Eye (tissue), 1 donor: ENCODE measurements at regions not wholly inside any gene's neighbourhood (a gene's known extent, or its start where the extent isn't known, plus 50 kb on each side); places are given as distances from the start of the nearest gene placed in this dataset.

Experiments used
- DNase-seq: peaks from one replicate; pipeline ENCODE4 v3.0.0-alpha.2; 2015

DNA sequence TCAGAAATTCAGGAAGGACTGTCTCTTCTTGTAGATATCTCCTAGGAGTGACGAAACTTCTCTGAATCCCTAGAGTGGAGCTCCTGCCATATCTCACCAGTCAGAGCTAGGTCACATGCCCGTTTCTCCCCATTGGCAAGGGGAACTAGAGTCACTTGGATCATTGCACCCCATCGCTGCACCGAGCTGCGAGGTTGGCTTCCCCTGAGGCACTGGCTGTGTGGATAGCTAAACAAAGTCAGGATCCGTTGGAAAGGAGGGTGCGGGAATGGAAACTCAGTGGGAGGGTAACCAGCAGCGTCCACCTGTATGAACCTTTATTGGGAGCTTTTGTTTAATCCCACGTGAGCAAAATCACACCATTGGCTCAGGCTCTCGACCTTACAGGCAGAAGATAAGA, 283.8 kb downstream of the BRD1 start:
- DNase-seq, result no peak

DNA sequence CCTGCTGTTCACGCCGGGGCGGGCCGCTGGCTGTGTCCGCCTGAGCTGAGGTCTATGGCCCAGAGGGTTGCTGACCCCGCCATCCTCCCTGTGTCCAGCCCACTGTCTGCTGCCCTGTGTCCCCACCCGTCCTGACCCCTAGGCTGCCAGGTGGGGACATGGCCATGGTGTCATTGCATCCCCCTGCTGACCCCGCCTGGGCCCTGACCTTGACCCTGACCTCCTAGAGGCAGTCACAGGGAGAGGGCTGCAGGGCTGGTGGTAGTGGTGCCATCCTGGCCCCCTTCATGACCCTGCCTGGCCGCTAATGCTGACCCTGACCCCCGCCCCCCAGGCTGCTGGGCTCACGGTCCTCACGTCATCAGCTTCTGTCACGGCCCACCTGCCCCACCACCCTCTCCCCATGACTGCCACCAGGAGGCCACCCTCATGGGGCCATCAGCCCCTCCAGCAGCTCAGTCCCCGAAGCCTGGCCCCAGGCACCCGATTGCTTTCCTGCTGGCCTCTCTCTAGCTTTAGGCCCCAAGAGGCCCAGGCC, 285.9 kb downstream of the BRD1 start:
- no peak for DNase-seq

DNA sequence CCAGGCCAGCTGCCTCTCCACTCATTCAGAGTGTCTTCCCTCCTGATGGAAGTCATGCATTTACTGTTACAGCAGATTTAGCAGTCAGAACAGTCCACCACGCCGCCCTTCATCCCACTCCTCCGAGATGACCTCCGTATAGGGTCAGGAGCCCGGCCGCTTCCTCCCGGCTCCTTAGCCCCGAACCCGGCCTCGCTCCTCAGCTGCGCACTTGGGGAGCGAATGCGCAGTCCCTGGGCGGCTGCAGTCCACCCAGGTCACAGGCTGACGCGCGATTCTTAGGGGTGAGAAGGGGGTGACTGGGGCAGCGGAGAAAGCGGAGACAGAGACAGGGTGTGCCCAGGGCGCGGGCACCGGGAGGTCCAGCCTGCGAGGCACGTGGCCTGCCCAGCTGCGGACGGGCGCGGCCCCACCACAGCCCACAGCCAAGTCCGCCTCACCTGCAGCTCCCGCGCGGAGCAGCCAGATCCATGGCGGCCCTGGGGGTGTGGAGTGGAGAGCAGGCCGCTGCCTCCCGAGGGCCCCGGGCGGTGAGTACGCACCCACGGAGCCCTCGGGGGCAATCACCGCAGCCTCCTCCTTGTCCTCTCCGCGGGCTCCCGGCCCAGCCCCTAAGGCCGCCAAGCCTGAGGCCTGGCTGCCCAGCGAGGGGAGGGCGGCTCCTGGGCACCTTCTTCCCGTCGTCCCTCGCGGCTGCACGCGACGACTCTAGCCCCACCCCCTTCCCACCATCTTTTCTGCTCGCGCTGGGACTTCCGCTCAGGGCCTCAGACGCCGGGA, 286.6 kb downstream of the BRD1 start:
- no peak for DNase-seq

DNA sequence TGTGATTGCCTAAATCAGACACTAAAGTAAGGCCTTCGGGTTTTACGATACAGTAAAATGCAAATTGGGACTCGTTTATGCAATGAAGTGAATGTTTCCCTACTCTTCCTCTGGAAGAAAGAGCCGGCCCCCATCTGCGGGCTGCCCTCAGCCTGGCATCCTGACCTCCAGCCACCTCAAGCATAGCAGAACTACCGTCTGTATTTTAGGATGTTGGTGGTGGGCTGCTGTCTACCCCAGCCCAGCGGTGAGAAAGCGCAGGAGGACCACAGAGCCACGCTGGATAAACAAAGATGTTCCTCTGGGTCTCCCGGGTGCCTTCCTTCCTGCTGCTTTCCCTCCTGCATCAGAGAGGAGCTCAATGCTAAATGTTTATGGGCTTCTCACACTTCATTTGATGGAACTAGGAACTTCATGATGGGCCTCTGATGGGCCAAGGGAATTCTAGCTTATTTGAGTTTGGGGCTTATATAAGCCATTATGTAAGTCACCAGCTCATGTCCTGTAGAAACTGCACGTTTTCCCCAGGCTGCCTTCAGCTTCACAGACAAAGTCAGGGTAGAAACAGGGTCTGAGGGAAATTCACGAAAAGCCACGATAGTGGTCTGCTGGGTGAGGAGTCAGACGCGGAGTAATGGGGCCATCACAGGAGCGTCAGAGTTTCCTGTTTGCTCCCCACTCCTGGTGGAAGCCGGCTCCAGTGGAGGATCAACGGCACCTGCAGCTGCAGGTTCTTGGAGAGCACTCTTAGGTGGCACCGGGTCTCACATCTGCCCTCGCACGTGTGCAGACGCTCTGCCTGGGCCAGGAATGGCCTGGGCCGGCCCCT, 287.4 kb downstream of the BRD1 start:
- no peak for DNase-seq

DNA sequence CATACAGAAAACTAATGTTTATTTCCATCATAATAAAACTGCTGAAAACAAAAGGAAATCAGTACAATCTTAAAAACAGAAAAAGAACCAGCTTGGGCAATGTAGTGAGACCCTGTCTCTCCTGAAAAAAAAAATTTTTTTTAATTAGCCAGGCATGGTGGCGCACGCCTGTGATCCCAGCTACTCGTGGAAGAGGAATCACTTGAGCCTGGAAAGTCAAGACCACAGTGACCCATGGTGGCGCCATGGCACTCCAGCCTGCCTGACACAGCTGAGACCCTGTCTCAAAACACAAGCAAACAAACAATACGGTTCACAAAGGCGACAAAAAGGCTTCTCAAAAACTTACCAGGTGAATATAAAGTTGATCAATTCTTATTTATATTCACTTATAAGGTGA, 289.7 kb downstream of the BRD1 start:
- DNase-seq, result no peak

DNA sequence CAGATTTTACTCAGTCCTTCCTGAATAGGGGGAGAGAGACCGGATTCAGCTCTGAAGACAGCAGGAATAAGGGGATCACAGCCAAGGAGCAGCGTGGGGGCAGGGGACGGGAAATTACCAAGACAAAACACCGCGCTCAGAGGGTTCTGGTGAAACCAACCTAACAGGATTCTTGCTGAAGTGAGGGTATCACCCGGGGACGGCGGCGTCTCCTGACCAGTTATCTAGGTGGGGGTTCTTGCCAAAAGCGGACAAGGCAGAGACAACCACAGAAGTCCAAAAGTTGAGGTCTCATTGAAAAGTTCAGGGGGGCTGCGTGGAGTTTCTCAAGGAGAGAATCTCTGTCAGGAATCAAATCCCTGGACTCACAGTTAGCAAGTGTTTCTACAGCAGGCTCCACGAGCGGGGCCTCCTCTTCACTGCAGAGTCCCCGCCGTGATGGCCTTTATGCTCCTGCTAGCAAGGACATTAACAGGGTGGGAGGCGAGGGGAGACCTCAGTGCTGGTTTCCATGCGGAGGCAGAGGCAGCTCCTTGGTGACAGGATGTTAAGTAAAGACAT, 291.0 kb downstream of the BRD1 start:
- no peak for DNase-seq

DNA sequence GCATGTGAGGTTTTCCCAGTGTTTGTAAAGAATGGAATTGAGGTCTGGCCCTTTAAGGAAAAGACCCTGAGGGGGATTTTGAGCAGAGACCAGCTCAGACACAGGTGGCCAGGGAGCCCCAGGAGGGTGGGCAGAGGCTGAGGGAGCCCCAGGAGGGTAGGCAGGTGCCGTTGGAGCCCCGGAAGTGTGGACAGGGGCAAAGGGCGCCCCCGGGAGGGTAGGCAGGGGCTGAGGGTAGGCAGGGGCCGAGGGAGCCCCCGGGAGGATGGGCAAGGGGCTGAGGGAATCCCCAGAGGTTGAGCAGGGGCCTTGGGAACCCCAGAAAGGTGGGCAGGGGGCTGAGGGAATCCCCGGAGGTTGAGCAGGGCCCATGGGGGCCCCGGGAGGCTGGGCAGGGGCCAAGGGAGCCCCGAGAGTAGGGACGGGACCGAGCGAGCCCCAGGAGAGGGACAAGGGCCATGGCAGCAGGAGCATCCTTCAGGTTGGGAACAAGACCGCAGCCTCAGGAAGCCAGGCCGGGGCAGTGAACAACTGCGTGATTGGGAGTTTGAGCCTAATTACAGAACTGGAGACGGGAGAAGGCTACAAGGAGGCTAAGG, 292.0 kb downstream of the BRD1 start:
- DNase-seq, result no peak

DNA sequence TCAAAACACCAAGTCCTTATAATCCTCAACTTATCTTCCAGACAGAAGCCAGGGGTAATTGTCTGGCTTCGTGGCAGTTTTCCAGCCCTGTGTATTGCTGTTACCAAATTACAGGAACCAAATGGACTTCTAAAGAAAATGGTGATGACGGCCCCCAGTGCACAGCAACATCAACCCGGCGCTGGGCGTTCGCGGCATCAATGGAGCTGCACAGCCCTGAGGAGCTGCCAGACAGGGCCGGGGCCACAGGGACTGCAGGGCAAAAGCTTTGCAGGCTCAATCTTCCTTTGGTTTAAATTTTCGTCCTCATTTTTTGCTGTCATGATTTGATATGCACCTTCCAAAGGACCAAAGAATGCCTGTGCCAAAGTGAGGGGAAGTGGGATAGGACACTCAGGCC, 292.5 kb downstream of the BRD1 start:
- DNase-seq, result no peak

DNA sequence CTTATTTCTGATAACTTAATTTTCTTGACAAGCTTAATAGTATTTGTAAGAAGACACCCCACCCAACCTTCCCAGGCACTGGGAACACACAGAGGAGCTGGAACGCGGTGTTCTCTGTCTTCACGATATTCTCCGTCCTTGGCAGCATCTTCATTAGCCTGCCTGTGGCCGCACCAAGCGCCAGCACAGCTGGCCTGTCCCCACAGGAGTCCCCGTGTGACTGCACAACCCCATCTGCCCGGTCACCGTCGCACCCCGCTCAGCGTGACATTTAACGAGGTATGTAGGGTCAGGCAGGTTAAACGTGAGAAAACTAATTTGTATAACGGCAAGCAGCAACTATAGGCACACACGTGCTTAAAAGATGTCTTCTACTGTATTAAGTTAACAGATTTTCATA, 293.3 kb downstream of the BRD1 start:
- no peak for DNase-seq

DNA sequence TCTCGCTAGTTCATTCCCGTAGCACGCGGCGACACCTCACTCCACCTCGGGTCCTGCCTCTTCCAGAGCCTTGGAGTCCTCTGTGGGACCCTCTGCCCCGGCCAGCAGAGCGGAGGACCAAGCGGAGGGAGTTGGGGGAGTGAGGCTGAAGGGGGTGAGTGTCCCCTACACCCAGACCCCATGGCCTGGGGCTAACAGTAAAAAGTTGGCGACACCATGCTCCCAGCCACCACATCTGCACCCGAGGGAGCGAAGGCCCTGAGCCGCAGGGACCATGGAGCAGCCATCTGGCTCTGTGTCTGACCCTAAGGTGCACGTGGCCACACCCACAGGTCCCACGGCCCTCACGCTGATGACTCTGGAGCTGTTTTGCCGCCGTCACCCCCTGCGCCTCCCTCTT, 293.8 kb downstream of the BRD1 start:
- no peak for DNase-seq

DNA sequence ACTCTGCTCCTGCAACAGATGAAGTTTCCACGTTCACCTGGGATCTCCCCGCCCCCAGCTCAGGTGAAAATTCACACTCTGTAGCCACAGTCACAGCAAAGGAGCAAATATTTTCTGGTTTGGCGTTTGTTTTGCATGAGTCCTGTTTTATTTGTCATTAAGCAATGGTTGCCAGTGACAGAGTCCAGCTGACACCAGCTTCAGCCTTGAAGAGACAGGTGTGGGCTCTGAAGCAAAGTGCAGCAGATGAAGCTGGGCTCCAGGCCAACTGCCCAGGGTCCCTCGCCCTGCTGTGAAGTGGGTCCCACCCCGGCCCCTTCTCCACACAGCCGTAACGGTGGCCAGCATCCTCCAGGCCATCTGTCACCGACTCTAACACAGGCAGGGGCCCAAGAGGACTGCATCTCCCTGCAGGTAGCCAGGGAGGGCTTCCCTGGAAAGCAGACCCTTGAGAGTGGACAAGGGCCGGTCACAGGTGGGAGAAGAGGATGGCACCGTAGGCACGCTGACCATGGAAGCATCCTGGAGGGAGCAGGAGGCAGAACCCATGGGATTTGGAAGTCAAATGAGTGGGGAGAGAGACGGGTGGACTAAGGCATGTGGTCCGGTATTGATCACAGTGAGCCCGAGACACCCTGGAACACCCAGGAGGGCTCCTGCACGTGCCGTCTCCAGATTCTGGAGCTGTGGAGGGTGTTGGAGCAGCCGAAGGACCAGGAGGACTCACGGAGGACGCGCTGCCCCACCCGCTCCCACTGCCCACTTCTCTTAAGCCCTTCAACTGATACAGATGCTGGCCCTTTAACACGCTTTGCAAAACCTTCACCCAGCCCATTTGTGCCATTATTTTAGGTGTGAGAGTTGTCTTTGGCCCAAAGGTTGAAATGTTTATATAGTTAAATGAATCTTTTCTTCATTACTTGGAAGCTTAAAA, 294.5 kb downstream of the BRD1 start:
- DNase-seq, result no peak

DNA sequence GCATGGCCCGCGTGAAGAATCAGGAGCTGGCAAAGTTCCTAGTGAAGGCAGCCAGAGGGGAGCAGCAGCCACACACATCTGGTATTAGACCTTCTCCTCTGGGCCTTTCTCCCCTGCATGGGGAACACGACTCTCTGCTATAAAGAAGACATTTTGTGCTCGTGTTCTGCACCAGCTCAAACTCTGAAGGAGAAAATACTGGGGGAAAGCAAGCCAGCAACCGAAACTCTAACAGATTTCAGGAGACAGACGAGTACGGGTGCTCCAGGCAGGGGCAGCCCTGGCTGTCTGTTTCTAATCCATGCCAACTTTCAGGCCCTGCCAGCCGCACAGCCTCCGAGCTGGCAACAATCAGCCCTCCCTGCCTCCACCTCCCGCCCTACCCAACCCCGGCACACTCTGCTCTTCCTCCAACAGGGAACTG, 296.3 kb downstream of the BRD1 start:
- no peak for DNase-seq

DNA sequence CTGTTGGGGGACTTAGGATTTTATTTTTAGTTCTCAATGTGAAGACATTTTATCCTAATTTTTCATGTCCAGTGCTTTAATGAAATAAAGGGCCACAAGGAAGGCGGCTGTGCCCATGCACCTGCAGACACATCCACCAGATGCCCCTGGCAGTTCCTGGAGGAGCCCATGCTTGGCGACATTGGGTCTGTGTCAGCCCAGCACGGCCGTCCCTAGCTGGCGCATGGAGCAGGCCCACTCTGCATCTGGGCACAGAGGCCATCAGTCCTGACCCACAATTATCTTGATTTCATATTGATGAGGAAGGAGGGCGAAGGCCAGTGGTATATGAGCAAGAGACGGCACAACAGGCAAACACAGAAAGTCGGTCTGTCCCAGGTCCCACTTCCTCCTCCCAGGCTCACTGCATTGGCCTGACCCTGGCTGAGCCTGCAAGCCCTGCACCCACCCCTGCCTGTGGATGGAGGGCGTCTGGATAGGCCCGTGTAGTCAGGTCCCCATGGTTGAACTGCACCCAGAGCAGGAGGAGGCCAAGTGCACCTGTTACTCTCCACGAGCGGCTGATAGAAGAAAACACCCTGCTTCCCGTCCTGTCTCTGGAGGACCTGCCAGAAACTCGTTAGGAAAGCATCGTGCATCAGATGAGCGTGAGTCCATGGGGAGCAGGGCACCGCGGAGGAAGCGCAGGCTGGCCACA, 296.9 kb downstream of the BRD1 start:
- DNase-seq, result no peak

DNA sequence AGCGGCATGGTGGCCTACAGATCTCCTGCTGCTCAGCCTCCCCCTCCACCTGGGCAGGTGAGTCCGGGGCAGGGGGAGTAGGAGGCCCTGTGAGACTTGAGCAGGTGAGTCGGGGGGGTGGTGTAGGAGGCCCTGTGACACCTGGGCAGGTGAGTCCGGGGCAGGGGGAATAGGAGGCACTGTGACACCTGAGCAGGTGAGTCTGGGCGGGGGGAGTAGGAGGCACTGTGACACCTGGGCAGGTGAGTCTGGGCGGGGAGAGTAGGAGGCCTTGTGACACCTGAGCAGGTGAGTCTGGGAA, 299.3 kb downstream of the BRD1 start:
- DNase-seq, result no peak

DNA sequence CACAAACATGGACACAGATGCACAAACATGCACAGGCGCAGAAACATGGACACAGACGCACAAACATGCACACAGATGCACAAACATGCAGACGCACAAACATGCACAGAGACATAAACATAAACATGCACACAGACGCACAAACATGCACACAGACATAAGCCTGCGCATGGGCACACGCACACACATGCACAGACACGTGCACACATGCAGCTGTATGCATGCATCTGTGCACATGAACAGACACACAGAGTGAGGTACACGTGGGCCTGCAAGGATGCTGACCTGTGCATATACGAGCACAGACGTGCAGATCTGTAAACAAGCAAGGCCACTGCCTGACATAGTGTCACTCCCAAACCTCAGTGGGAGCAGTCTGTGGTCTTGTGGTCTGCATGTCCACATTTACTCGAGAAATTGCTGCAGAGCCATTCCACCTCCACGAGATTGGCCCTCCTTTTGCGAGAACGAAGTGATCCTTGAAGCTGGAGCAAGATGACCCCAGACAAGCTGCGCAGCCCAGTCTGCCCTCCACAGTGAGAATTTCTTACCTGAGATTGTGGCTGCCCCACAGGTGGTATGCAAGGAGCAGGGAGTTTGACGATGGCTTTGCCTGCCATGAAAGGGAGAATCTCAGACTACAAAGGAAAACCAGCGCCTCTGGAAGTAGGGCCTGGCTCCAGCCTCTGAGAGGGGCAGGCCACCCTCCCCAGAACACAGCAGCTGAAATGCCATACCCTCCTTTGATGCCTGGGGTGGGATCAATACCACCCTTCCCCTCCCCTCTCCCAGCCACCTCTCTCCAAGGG, 299.9 kb downstream of the BRD1 start:
- no peak for DNase-seq

DNA sequence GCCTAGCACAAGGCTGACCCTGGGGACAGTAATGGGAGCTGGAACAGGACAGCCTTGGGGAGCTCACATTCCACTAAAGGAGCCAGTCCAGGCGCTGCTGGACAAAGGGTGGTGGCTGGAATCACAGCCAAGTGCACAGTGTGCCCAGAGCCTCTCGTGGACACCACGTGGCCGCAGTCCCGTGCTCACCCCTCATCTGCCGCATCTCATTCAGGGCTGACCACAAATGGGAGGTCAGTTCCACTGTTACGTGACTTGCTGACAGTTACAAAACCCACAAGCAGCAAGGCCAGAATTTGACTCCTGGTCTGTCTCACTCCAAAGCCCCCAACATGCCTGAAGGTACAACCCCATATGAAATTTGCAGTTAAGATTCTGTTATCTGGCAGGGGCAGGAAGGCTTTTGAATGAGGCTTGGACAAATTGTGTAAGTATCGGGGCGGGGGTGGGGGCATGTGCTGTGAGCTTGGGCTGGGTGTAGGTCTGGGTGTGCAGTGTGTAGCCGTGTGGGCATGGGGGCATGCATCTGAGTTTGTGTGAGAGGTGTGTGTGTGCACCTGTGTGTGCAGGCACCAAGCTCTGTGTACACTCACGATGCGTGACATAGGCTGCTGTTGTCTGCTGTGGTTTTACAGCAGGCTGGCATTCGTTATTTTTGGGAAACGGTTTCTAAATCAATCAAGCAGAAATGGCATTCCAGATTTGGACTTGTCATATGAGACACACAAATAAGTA, 301.7 kb downstream of the BRD1 start:
- DNase-seq, result no peak

DNA sequence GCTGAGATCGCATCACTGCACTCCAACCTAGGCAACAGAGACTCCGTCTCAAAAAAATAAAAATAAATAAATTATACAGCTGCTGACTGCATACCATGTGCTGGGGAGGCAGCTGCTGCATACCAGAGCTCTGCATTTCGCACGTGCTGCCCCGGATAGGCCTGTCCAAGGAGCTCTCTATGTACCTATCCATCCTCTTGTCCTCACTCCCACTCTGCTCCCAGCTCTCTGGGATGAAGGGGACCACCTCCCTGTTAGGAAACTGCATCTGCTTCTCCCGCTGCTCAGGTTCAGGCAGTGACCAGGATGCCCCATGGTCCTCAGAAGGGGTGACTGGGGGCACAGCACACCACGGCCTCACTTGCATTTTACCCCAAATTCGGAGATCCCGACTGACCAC, 302.3 kb downstream of the BRD1 start:
- DNase-seq, result no peak

DNA sequence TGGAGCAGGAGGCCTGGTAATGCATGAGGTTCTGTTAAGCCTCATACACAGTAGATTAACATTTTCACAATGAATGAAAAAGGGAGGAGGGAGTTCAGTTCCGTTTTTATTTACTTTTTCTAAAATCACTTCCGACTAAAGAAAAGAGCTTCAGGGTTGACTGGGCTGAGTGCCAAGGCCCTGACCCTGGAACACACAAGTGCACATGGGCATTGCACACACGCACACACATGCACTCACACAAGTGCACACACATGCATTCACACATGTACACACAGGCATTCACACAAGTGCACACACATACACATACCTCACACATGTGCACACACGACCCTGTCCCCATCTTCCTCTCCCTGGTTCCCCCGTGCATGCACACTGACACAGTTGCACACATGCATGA, 303.3 kb downstream of the BRD1 start:
- no peak for DNase-seq

DNA sequence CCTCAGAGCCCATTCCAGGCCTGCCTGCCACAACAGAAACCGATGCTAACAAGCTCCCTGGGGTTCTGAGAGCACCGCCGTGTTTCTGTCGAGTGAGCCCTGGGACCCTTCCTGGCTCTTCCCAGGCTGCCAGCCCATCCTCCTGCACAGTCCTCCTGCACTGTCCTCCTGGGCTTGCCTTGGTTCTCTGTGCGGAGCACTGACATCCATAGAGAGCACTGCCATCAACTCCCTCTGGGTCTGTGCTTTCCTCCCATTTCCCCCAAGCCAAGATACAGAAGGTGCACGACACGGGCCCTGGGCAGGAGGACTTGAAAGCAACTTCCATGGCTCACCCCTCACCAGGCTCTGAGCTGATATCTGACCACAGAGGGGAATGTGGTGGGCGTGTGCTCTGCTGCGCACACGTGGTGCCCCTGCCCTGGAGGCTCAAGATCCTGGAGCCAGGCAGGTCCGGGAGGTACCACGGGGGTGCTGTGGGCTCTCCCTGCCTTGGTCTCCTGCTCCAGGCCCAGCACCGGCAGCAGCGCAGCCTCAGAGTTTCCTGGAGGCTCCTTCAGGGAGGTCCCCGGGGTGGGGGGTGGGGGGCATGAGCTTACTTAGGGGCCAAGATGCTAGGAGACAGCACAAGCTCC, 304.2 kb downstream of the BRD1 start:
- DNase-seq, result no peak
